ENCODE measurements at regions not wholly inside any gene's neighbourhood (a gene's known extent, or its start where the extent isn't known, plus 50 kb on each side); places are given as distances from the start of the nearest gene placed in this dataset.
A peak's percentile ranks its signal among the peaks of the same experiment; 100 is the strongest.
"Not testable (repeated sequence)": the region's sequence is repeated elsewhere in the genome, so short reads cannot be mapped to it uniquely, and the experiment has no call there.

DNA sequence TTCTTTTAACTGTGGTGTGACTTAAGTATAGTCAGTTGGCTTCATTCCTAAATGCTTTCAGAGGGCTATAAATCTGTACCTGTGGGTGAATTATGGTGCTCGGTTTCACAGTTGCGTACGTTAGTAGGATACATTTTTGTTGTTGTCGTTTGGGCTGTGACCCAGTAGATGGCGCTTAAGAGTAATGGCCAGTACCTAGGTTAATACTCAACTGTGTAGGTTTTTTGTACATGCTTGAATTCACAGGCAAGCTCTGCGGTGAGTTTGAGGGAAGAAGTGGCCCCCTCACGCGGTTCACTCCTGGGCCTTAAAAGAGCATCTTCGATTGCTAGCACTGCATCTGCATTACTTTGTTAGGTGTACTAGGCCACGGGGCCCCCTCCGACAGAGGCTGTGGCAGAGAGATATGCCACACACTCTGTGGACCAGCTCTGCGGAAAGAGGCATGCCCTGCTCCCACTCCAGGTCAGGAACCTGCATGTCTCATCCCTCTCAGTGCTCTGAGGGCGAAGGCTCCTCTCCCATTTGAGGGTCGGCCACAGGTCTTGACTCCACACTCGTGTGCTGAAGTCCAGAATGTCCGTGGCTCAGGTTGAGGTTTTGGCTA is 224.6 kb upstream of the TBL1Y start:
- DNase-seq (ENCODE audit: low read depth); H3K4me3 ChIP-seq (ENCODE audit: low read depth, low read length): not testable (repeated sequence)

DNA sequence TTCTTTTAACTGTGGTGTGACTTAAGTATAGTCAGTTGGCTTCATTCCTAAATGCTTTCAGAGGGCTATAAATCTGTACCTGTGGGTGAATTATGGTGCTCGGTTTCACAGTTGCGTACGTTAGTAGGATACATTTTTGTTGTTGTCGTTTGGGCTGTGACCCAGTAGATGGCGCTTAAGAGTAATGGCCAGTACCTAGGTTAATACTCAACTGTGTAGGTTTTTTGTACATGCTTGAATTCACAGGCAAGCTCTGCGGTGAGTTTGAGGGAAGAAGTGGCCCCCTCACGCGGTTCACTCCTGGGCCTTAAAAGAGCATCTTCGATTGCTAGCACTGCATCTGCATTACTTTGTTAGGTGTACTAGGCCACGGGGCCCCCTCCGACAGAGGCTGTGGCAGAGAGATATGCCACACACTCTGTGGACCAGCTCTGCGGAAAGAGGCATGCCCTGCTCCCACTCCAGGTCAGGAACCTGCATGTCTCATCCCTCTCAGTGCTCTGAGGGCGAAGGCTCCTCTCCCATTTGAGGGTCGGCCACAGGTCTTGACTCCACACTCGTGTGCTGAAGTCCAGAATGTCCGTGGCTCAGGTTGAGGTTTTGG is 208.8 kb upstream of the TBL1Y start:
- H3K4me3 ChIP-seq (ENCODE audit: low read depth, low read length); DNase-seq (ENCODE audit: low read depth): not testable (repeated sequence)

DNA sequence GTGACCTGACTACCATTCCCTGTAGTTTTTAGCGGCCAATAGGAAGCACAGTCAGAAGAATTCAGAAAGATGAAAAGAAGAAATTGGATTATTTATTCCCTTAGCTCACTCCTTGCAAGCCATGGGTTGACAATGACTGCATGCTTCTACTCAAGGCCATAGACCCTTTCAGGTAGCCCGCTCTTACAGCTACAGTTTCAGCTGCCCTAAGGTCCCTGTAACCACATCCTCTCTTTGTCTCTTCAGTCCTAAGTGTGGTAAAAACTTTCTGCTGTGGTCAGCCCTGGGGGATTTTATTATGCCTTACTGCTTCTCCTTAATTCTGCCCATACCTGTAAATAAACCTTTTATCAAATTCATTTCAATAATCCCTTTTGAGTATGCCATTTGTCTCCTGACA is 189.1 kb upstream of the TBL1Y start:
- not testable (repeated sequence) for DNase-seq (ENCODE audit: low read depth); H3K4me3 ChIP-seq (ENCODE audit: low read depth, low read length)

DNA sequence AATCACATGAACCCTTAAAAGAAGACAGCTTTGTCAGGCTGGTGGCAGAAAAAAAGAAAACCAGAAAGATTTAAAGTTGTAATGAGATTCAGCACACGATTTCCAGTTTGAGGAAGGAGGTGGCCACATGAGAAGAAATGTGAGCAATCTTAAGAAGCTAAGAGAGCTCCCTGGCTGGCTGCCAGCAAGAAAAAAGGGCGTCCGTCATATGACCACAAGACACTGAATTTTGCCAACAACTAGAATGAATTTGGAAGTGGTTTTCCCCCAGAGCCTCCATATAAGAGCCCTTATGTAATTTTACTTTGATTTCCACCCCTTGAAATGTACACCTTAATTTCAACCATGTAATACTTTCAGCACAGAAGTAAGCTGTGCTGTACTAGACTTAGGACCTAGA is 163.3 kb upstream of the TBL1Y start:
- DNase-seq (ENCODE audit: low read depth); H3K4me3 ChIP-seq (ENCODE audit: low read depth, low read length): not testable (repeated sequence)

DNA sequence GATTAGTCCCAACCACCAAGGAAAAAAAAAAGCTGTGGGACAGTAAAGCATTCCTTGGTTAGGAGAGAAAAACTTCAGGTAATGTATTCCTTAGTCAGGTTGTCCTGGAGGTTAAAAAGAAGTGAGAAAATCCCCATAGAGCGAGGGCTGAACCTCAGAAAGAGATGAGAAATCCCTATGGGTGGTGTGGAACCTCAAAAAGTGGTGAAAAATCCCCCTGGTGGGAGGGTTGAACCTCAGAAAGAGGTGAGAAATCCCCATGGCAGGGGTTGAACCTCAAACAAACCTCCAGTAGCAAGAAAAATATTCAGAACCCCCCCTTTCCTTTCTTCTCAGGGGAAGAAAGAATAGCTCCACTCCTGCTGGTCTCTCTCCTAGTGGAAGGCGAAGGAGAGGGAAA is 128.2 kb upstream of the TBL1Y start:
- no peak overlapping the region for H3K4me3 ChIP-seq (ENCODE audit: low read depth, low read length)
- no peak for DNase-seq (ENCODE audit: low read depth)
- TF ChIP-seq, protein P1, sequence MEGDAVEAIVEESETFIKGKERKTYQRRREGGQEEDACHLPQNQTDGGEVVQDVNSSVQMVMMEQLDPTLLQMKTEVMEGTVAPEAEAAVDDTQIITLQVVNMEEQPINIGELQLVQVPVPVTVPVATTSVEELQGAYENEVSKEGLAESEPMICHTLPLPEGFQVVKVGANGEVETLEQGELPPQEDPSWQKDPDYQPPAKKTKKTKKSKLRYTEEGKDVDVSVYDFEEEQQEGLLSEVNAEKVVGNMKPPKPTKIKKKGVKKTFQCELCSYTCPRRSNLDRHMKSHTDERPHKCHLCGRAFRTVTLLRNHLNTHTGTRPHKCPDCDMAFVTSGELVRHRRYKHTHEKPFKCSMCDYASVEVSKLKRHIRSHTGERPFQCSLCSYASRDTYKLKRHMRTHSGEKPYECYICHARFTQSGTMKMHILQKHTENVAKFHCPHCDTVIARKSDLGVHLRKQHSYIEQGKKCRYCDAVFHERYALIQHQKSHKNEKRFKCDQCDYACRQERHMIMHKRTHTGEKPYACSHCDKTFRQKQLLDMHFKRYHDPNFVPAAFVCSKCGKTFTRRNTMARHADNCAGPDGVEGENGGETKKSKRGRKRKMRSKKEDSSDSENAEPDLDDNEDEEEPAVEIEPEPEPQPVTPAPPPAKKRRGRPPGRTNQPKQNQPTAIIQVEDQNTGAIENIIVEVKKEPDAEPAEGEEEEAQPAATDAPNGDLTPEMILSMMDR (IDR thresholded peaks at IDR 0.05; ENCODE audit: low read depth, low read length, missing control alignments), result no peak

DNA sequence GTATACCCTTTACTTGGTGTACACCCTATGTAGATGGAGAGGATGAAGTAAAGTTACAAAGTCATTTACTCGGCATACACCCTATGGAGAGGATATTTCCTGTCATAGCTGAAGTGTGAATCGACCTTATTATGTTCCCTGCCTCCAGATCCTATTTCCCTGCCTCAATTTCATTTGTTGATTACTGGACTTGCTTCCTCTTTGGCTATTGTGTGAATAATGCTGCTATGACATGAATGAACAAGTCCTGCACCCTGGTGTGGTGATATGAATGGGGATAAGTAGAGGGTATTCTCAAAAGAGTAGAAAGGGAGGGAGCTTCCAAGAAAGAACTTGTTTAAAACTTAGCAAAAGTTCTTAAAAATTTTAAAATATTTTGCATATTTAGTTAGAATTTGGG is 123.5 kb upstream of the TBL1Y start:
- no peak overlapping the region for H3K4me3 ChIP-seq (ENCODE audit: low read depth, low read length)
- DNase-seq (ENCODE audit: low read depth), result no peak
- TF ChIP-seq, protein P1 (IDR thresholded peaks at IDR 0.05; ENCODE audit: low read depth, low read length, missing control alignments), result no peak

DNA sequence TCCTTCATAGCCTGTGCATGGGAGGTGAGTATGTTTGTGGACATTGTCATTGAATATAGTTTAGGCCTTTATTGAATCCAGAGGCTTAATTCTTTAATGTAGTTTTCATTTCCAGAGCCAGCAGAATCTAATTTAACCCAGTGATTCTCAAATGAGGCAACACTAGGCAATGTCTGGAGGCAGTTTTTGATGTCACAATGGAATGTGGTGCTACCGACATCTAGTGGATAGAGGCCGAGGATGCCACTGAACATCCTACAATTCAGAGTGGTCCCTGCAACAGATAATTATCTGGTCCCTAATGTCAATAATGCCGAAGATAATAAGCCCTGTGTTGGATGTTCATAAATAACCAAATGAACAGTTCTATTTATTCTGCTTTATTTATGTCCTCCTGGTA is 98.9 kb upstream of the TBL1Y start:
- DNase-seq (ENCODE audit: low read depth), result no peak
- no peak overlapping the region for H3K4me3 ChIP-seq (ENCODE audit: low read depth, low read length)
- TF ChIP-seq, protein P1 (IDR thresholded peaks at IDR 0.05; ENCODE audit: low read depth, low read length, missing control alignments), result peak; percentile 36
